Right atrium auricular region (tissue), 2 donors: ENCODE measurements at regions not wholly inside any gene's neighbourhood (a gene's known extent, or its start where the extent isn't known, plus 50 kb on each side); places are given as distances from the start of the nearest gene placed in this dataset.

ENCODE experiments used
- DNase-seq: peaks from one replicate; pipeline ENCODE4 v3.0.0-alpha.2; 2019; ENCODE audit warnings: low spot score
- H3K27ac ChIP-seq, 2 donors: fragments of 200-600 bp; sonication (generic); 1 replicate in 1 of 2; 2 replicates in 1 of 2; pipeline ENCODE4 v1.5.1; 2016 to 2019
- H3K27me3 ChIP-seq, 2 donors: fragments of 200-600 bp; sonication (generic); one replicate each; pipeline versions ENCODE4 v1.5.1 to v1.6.0; 2017 to 2019
- H3K36me3 ChIP-seq: fragments of 200-600 bp; sonication (generic); one replicate; pipeline ENCODE4 v1.5.1; 2016
- H3K4me1 ChIP-seq, 2 donors: fragments of 200-600 bp; sonication (generic); one replicate each; pipeline versions ENCODE4 v1.5.1 to v1.6.0; 2017 to 2019
- H3K4me3 ChIP-seq, 2 donors: fragments of 200-600 bp; sonication (generic); 1 replicate in 1 of 2; 2 replicates in 1 of 2; pipeline ENCODE4 v1.5.1; 2017 to 2019; ENCODE audit warnings: mild to moderate bottlenecking in 1 of 2, moderate library complexity in 1 of 2
- H3K9me3 ChIP-seq, 2 donors: fragments of 200-600 bp; sonication (generic); one replicate each; pipeline ENCODE4 v1.5.1; 2019
- CTCF ChIP-seq, 2 donors: fragments of 200-600 bp; sonication (generic); IDR thresholded peaks; one replicate each; pipeline ENCODE4 v1.5.1; 2019; ENCODE audit warnings: antibody characterized with exemption in 2 of 2

GRCh38 chr18:26708806-26709716, 156.4 kb downstream of the AQP4 start:
- DNase-seq, result no peak

DNA sequence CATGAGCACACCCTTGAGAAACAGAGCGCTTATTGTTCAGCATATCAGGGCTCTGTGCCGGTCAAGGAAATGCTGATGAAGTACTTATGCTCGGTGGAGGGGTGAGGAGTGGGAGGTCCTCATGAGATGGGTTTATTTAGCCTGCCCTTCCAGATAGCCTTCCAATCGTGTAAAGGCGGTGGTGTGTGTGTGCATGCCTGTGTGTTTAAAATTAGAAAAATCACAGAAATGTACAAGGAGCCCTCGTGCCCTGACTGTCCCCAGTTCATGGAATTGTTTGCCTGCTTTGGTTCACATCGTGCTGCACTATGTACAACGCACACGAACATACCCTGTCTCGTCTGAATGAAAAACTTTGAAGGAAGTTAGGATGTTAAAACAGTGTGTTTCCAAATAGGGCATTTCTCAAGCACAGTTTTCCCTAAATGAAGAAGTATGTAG, 158.6 kb downstream of the AQP4 start:
- no peaks in the 10 kb centered on the region for H3K27me3 ChIP-seq
- TF ChIP-seq CTCF (IDR thresholded peaks at IDR 0.05), result no peak
- no peaks in the 10 kb centered on the region for H3K4me1 ChIP-seq
- no peaks in the 10 kb centered on the region for H3K9me3 ChIP-seq
- no peak overlapping the region for H3K27ac ChIP-seq
- no peaks in the 10 kb centered on the region for H3K36me3 ChIP-seq
- DNase-seq, result no peak
- no peak overlapping the region for H3K4me3 ChIP-seq

More at GRCh38 chr18:26708806-26709716, 156.4 kb downstream of the AQP4 start:
- Histone ChIP-seq H3K36me3 (no peaks in the 10 kb centered on the region), H3K9me3 (no peaks in the 10 kb centered on the region), H3K4me3 (no peak overlapping the region), H3K27ac (no peak overlapping the region), H3K4me1 (no peaks in the 10 kb centered on the region), H3K27me3 (no peaks in the 10 kb centered on the region)
- no peak for TF ChIP-seq CTCF (IDR thresholded peaks at IDR 0.05)

GRCh38 chr18:26705757-26706156, 157.4 kb upstream of the KCTD1 start:
- H3K27ac ChIP-seq, result no peak overlapping the region
- no peaks in the 10 kb centered on the region for H3K4me1 ChIP-seq
- H3K36me3 ChIP-seq, result no peaks in the 10 kb centered on the region
- H3K9me3 ChIP-seq, result no peaks in the 10 kb centered on the region
- no peak for DNase-seq
- TF ChIP-seq CTCF (IDR thresholded peaks at IDR 0.05), result no peak
- no peaks in the 10 kb centered on the region for H3K27me3 ChIP-seq
- H3K4me3 ChIP-seq, result no peak overlapping the region

- H3K4me3 ChIP-seq, result no peak overlapping the region
- TF ChIP-seq CTCF (IDR thresholded peaks at IDR 0.05), result no peak
- DNase-seq, result no peak
These were observed 155.0 kb upstream of the KCTD1 start for GRCh38 chr18:26703170-26703930.

DNA sequence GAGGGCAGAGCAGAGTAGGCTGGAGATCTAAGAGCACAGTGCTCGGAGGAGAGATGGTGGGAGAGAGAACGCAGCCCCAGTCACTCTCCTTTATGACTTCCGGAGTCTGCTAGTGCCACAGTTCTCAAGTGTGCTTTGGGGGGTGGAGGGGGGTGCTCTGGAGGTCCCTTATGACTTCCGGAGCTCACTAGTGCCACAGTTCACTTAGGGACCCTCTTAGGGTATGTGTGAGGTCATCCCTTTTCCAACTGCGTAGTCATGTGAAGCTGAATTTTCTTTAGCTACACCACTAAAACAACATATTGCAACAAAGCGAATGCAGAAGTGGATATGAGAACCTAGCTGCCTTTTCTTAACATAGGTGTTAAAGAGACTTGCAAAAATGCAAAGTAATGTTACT, 153.7 kb upstream of the KCTD1 start:
- H3K36me3 ChIP-seq, result no peaks in the 10 kb centered on the region
- no peak overlapping the region for H3K4me3 ChIP-seq
- H3K27me3 ChIP-seq, result no peaks in the 10 kb centered on the region
- no peaks in the 10 kb centered on the region for H3K4me1 ChIP-seq
- no peaks in the 10 kb centered on the region for H3K9me3 ChIP-seq
- no peak overlapping the region for H3K27ac ChIP-seq
- TF ChIP-seq CTCF (IDR thresholded peaks at IDR 0.05), result no peak
- no peak for DNase-seq

More at GRCh38 chr18:26703170-26703930, 155.0 kb upstream of the KCTD1 start:
- H3K27ac ChIP-seq, result no peak overlapping the region
- H3K36me3 ChIP-seq, result no peaks in the 10 kb centered on the region
- no peaks in the 10 kb centered on the region for H3K4me1 ChIP-seq
- H3K27me3 ChIP-seq, result no peaks in the 10 kb centered on the region
- H3K9me3 ChIP-seq, result no peaks in the 10 kb centered on the region
